22Rv1 (cell line): ENCODE measurements at regions not wholly inside any gene's neighbourhood (a gene's known extent, or its start where the extent isn't known, plus 50 kb on each side); places are given as distances from the start of the nearest gene placed in this dataset.

ENCODE experiments used
- ZFX ChIP-seq: fragments of 450-650 bp; IDR thresholded peaks from 2 replicates; pipeline ENCODE4 v1.6.1; 2017; ENCODE audit warnings: antibody characterized with exemption, borderline replicate concordance
- TF ChIP-seq, protein P1 (sequence below): fragments of 450-650 bp; IDR thresholded peaks from 2 replicates; pipeline ENCODE4 v1.5.1; 2017; ENCODE audit warnings: mild to moderate bottlenecking

DNA sequence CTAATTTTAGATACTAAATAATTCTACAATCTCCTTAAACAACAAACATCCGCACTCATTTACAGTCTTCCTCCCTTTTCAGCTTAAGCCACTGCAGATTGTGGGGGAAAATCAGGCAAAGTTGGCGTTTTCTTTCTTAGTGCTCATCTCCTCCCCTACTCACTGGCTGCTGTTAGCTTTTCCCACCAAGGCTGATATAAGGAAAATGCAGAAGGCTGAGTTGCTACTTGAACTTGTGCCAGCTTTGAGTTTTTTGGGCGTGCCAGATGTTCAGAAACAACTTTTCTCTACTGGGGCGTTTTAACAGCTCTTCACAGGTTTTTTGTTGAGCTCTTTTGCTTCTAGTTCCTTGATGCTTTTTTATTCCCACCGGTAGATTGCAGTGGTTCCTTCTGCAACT is 222.0 kb downstream of the PYDC2 start:
- TF ChIP-seq, protein P1, sequence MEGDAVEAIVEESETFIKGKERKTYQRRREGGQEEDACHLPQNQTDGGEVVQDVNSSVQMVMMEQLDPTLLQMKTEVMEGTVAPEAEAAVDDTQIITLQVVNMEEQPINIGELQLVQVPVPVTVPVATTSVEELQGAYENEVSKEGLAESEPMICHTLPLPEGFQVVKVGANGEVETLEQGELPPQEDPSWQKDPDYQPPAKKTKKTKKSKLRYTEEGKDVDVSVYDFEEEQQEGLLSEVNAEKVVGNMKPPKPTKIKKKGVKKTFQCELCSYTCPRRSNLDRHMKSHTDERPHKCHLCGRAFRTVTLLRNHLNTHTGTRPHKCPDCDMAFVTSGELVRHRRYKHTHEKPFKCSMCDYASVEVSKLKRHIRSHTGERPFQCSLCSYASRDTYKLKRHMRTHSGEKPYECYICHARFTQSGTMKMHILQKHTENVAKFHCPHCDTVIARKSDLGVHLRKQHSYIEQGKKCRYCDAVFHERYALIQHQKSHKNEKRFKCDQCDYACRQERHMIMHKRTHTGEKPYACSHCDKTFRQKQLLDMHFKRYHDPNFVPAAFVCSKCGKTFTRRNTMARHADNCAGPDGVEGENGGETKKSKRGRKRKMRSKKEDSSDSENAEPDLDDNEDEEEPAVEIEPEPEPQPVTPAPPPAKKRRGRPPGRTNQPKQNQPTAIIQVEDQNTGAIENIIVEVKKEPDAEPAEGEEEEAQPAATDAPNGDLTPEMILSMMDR = no peak
- TF ChIP-seq ZFX = no peak
